ENCODE measurements at regions not wholly inside any gene's neighbourhood (a gene's known extent, or its start where the extent isn't known, plus 50 kb on each side); places are given as distances from the start of the nearest gene placed in this dataset.

- no peak for TF ChIP-seq TAF7 (tag; IDR thresholded peaks at IDR 0.05)
- TF ChIP-seq HNRNPL (IDR thresholded peaks at IDR 0.05; ENCODE audit: low read depth, low read length), result no peak
- no peak for TF ChIP-seq HDAC6 (IDR thresholded peaks at IDR 0.05; ENCODE audit: low read depth, low read length)
- TF ChIP-seq MGA (IDR thresholded peaks at IDR 0.05), result no peak
- no peak for TF ChIP-seq RBM25 (IDR thresholded peaks at IDR 0.05; ENCODE audit: low read depth, low read length, severe bottlenecking)
Observed at GRCh38 chr7:63037242-63037641, 961.4 kb upstream of the ZNF722 start (continued).
